ENCODE measurements at regions not wholly inside any gene's neighbourhood (a gene's known extent, or its start where the extent isn't known, plus 50 kb on each side); places are given as distances from the start of the nearest gene placed in this dataset.

- TF ChIP-seq CTCF (conservative IDR thresholded peaks at IDR 0.05 in 1 of 2, IDR thresholded peaks at IDR 0.05 in 1 of 2; ENCODE audit: extremely low read depth in 1 of 2, insufficient read depth in 1 of 2, low read depth in 1 of 2, low read length in 2 of 2) = no peak
- no peak for TF ChIP-seq EZH2 (IDR thresholded peaks at IDR 0.05; ENCODE audit: borderline replicate concordance, low read length)
Observed at GRCh38 chr6:87995461-87995860, 52.2 kb upstream of the SPACA1 start.
